MM.1S (cell line): ENCODE measurements at regions not wholly inside any gene's neighbourhood (a gene's known extent, or its start where the extent isn't known, plus 50 kb on each side); places are given as distances from the start of the nearest gene placed in this dataset.
A peak's percentile ranks its signal among the peaks of the same experiment; 100 is the strongest.

Experiments used
- DNase-seq: peaks from one replicate; pipeline ENCODE4 v3.0.0-alpha.2; 2015
- H2AFZ ChIP-seq: fragments of 300-600 bp; sonication (generic); 2 replicates; pipeline ENCODE4 v1.6.0; 2016; ENCODE audit warnings: antibody characterized with exemption, low read length
- H3F3A ChIP-seq: fragments of 300-600 bp; sonication (generic); 2 replicates; pipeline ENCODE4 v1.6.1; 2016; ENCODE audit warnings: mild to moderate bottlenecking, antibody characterized with exemption, low read length, moderate library complexity, mixed read lengths; ENCODE audit not compliant: insufficient read depth
- H3K27ac ChIP-seq: fragments of 300-600 bp; sonication (generic); 2 replicates; pipeline ENCODE4 v1.5.1; 2016; ENCODE audit warnings: mild to moderate bottlenecking, low read length
- H3K27me3 ChIP-seq: fragments of 300-600 bp; sonication (generic); replicated peaks from 2 replicates; pipeline ENCODE4 v1.6.0; 2016; ENCODE audit warnings: low read length; ENCODE audit not compliant: insufficient read depth
- H3K36me3 ChIP-seq: fragments of 300-600 bp; sonication (generic); replicated peaks from 2 replicates; pipeline ENCODE4 v1.6.1; 2016; ENCODE audit warnings: mild to moderate bottlenecking, low read length, mixed read lengths; ENCODE audit not compliant: insufficient read depth
- H3K4me1 ChIP-seq: fragments of 300-600 bp; sonication (generic); 2 replicates; pipeline ENCODE4 v1.6.1; 2016; ENCODE audit warnings: low read length, mixed read lengths
- H3K4me2 ChIP-seq: fragments of 300-600 bp; sonication (generic); 2 replicates; pipeline ENCODE4 v1.6.0; 2016; ENCODE audit warnings: low read depth, low read length
- H3K4me3 ChIP-seq: fragments of 300-600 bp; sonication (generic); 2 replicates; pipeline ENCODE4 v1.5.1; 2016; ENCODE audit warnings: low read length, mixed read lengths
- H3K79me2 ChIP-seq: fragments of 300-600 bp; sonication (generic); 2 replicates; pipeline ENCODE4 v1.6.1; 2016; ENCODE audit warnings: mixed run types, low read length, mixed read lengths
- H3K9ac ChIP-seq: fragments of 300-600 bp; sonication (generic); 2 replicates; pipeline ENCODE4 v1.6.1; 2016; ENCODE audit warnings: low read length, mixed read lengths
- H3K9me2 ChIP-seq: fragments of 300-600 bp; sonication (generic); replicated peaks from 2 replicates; pipeline ENCODE4 v1.6.1; 2016; ENCODE audit warnings: mild to moderate bottlenecking, low read length, mixed read lengths; ENCODE audit not compliant: insufficient read depth
- H3K9me3 ChIP-seq: fragments of 300-600 bp; sonication (generic); replicated peaks from 2 replicates; pipeline ENCODE4 v1.6.1; 2016; ENCODE audit warnings: mild to moderate bottlenecking, low read length, mixed read lengths; ENCODE audit not compliant: insufficient read depth
- H4K20me1 ChIP-seq: fragments of 300-600 bp; sonication (generic); 2 replicates; pipeline ENCODE4 v1.6.1; 2016; ENCODE audit warnings: mild to moderate bottlenecking, low read length, moderate library complexity, mixed read lengths; ENCODE audit not compliant: insufficient read depth
- EZH2 ChIP-seq: fragments of 300-600 bp; sonication (generic); optimal IDR thresholded peaks from 2 replicates; pipeline ENCODE3; 2017; ENCODE audit warnings: low read depth, mild to moderate bottlenecking, antibody characterized with exemption, low read length, mixed read lengths
- EZH2phosphoT487 ChIP-seq: fragments of 300-600 bp; sonication (generic); IDR thresholded peaks from 2 replicates; pipeline ENCODE4 v1.6.1; 2018; ENCODE audit warnings: antibody characterized with exemption, low read length
- TF ChIP-seq, protein P1 (sequence below): fragments of 300-600 bp; sonication (generic); IDR thresholded peaks from 2 replicates; pipeline ENCODE4 v1.5.1; 2016; ENCODE audit warnings: antibody characterized with exemption, low read length, mixed read lengths

DNA sequence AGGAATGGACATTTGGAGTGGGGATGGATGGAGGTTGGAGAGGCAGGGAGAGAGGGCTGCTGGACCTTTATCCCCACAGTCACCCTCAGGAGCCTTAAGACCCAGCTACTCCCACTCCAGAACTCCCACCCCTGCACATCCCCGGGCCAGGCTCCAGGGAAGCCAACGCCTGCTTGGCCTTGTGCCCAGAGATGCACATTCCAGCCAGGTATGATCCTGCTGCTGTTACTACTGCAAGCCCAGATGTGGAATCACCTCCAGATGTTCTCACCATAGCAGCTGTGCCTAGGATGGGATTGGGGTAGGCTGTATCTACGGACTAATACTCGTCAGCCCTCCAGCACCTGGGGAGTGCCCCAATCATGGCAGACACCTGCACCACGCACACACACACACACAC, 71.7 kb downstream of the ZFP36L2 start:
- H3F3A ChIP-seq = peaks cover 16% of the 10 kb centered on the region
- no peaks in the 10 kb centered on the region for H3K36me3 ChIP-seq
- DNase-seq = no peak
- no peaks in the 10 kb centered on the region for H4K20me1 ChIP-seq
- H2AFZ ChIP-seq = no peak overlapping the region
- H3K4me2 ChIP-seq = no peak overlapping the region
- no peaks in the 10 kb centered on the region for H3K79me2 ChIP-seq
- no peak overlapping the region for H3K9ac ChIP-seq
- H3K9me2 ChIP-seq = no peaks in the 10 kb centered on the region
- H3K27ac ChIP-seq = no peak overlapping the region
- no peaks in the 10 kb centered on the region for H3K9me3 ChIP-seq
- H3K4me3 ChIP-seq = no peak overlapping the region
- H3K27me3 ChIP-seq = no peaks in the 10 kb centered on the region
- TF ChIP-seq EZH2 = no peak
- TF ChIP-seq, protein P1, sequence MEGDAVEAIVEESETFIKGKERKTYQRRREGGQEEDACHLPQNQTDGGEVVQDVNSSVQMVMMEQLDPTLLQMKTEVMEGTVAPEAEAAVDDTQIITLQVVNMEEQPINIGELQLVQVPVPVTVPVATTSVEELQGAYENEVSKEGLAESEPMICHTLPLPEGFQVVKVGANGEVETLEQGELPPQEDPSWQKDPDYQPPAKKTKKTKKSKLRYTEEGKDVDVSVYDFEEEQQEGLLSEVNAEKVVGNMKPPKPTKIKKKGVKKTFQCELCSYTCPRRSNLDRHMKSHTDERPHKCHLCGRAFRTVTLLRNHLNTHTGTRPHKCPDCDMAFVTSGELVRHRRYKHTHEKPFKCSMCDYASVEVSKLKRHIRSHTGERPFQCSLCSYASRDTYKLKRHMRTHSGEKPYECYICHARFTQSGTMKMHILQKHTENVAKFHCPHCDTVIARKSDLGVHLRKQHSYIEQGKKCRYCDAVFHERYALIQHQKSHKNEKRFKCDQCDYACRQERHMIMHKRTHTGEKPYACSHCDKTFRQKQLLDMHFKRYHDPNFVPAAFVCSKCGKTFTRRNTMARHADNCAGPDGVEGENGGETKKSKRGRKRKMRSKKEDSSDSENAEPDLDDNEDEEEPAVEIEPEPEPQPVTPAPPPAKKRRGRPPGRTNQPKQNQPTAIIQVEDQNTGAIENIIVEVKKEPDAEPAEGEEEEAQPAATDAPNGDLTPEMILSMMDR = no peak
- peaks cover 35% of the 10 kb centered on the region for H3K4me1 ChIP-seq

DNA sequence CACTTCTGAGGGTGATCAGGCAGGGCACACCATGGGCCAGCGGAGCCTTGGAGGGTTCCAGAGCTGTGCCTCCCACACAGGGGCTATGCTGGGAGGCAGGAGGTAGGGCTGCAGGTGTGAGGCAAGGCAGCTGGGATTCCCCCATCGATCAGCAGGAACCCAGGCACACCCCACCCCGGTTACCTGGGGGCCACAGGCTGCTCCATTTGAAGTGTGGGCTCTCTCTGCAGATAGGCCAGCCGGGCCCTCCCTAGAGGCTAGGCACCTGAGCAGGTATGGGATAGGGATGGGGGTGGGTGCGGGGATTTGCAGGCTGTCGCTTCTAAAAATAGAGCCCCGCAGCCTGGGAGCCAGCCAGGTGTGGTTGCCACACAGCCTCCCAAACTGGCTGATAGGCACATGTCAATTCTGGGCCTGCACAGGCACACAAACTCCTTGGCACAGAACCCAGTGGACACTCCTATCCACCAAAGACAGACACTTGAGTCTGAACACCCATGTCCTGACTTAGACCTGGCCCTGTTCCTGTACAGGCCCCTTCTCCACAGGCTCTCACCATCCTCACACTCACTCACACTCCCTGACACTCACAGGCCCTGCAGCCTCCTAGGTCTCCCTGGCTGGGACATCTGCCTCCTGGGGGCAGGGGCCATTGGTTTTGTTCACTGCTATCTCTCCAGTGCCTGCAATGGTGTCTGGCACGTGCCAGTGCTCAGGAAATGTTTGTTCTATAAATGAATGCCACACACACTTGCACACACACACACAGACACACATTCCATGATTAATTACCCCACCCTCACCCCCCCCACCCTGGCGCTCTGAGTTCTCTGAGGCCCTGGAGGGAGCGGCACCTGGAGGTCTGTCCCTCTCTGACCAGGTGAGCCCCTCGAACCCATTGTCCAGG, 73.4 kb downstream of the ZFP36L2 start:
- H3K36me3 ChIP-seq = no peaks in the 10 kb centered on the region
- no peaks in the 10 kb centered on the region for H3K9me2 ChIP-seq
- H3K4me3 ChIP-seq = no peak overlapping the region
- H3F3A ChIP-seq = no peaks in the 10 kb centered on the region; the same call in 1 of the 2 replicates
- H3K9me3 ChIP-seq = no peaks in the 10 kb centered on the region
- no peak overlapping the region for H3K9ac ChIP-seq
- peak overlapping the region; percentile 13; the same call in 1 of the 2 replicates for H3K4me2 ChIP-seq
- no peaks in the 10 kb centered on the region for H3K79me2 ChIP-seq
- H2AFZ ChIP-seq = peak overlapping the region; percentile 20; the same call in 1 of the 2 replicates
- no peaks in the 10 kb centered on the region for H3K27me3 ChIP-seq
- peaks cover 27% of the 10 kb centered on the region for H3K4me1 ChIP-seq
- peak; percentile 17 for DNase-seq
- TF ChIP-seq EZH2 (no peak), EZH2phosphoT487 (no peak)
- TF ChIP-seq, protein P1 = no peak
- no peak overlapping the region for H3K27ac ChIP-seq
- no peaks in the 10 kb centered on the region for H4K20me1 ChIP-seq

DNA sequence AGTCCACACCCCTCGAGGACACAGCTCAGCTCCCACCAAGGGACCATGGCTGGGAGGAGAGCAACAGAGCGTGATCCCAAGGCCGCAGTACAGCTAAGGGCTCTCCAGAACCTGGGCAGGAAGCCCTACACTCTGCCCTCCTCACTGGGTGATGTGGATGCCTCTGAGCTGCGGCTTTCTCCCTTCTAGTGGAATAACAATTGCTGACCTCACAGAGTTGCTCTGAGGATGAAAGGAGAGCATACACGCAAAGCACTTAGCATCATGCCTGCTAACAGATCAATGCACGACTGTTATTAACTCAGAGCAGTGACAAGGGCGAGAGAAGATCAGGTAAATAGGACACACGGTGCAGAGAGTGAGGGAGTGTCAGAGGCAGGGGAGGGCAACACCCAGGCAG, 74.2 kb downstream of the ZFP36L2 start:
- no peak overlapping the region for H3K9ac ChIP-seq
- peaks cover 24% of the 10 kb centered on the region for H3K4me1 ChIP-seq
- TF ChIP-seq EZH2phosphoT487 (no peak), EZH2 (no peak)
- TF ChIP-seq, protein P1 = no peak
- H3K27ac ChIP-seq = no peak overlapping the region
- no peaks in the 10 kb centered on the region for H3K9me3 ChIP-seq
- H3K79me2 ChIP-seq = no peaks in the 10 kb centered on the region
- DNase-seq = no peak
- H3F3A ChIP-seq = no peaks in the 10 kb centered on the region; the same call in 1 of the 2 replicates
- H3K4me2 ChIP-seq = no peak overlapping the region
- no peaks in the 10 kb centered on the region for H3K36me3 ChIP-seq
- no peaks in the 10 kb centered on the region for H3K9me2 ChIP-seq
- no peaks in the 10 kb centered on the region for H4K20me1 ChIP-seq
- no peaks in the 10 kb centered on the region for H3K27me3 ChIP-seq
- no peak overlapping the region for H3K4me3 ChIP-seq
- H2AFZ ChIP-seq = no peak overlapping the region
